Natural killer cell (primary cell): ENCODE measurements at regions not wholly inside any gene's neighbourhood (a gene's known extent, or its start where the extent isn't known, plus 50 kb on each side); places are given as distances from the start of the nearest gene placed in this dataset.

Source experiments
- ATAC-seq, 3 donors: fragments of 150-1000 bp in 2 of 3; fragments of 200-7000 bp in 1 of 3; cut with Tn5 transposase; 1 replicate in 1 of 3; 2 replicates in 2 of 3; pipeline ENCODE4 v1.10.0; 2021; ENCODE audit warnings: mild to moderate bottlenecking in 2 of 3, moderate library complexity in 2 of 3
- DNase-seq, 2 donors: peaks; one replicate each; pipeline versions ENCODE4 v3.0.0 to v3.0.0-alpha.2; 2013 to 2021; ENCODE audit warnings: mixed read lengths in 1 of 2
- H3K27ac ChIP-seq: one replicate; pipeline ENCODE4 v1.5.1; 2013; ENCODE audit warnings: mild to moderate bottlenecking, low read length
- H3K27me3 ChIP-seq: one replicate; pipeline ENCODE4 v1.6.1; 2013; ENCODE audit warnings: low read length; ENCODE audit not compliant: control insufficient read depth, insufficient read depth
- H3K36me3 ChIP-seq: one replicate; pipeline ENCODE4 v1.6.1; 2013; ENCODE audit warnings: low read length; ENCODE audit not compliant: control insufficient read depth, insufficient read depth
- H3K4me1 ChIP-seq: one replicate; pipeline ENCODE4 v1.6.1; 2013; ENCODE audit warnings: low read length; ENCODE audit not compliant: control insufficient read depth, insufficient read depth
- H3K4me3 ChIP-seq: one replicate; pipeline ENCODE4 v1.5.1; 2013; ENCODE audit warnings: low read length
- H3K9me3 ChIP-seq: one replicate; pipeline ENCODE4 v1.6.1; 2013; ENCODE audit warnings: low read length; ENCODE audit not compliant: control insufficient read depth, insufficient read depth
- H3K27ac Mint-ChIP-seq, 2 donors: one replicate each; pipeline ENCODE4 v1.8.0; 2022; ENCODE audit warnings: mild to moderate bottlenecking in 2 of 2, mixed read lengths in 2 of 2, moderate library complexity in 1 of 2
- H3K27me3 Mint-ChIP-seq, 2 donors: one replicate each; pipeline ENCODE4 v1.8.0; 2022; ENCODE audit warnings: low read depth in 2 of 2, mixed read lengths in 2 of 2
- H3K36me3 Mint-ChIP-seq: one replicate; pipeline ENCODE4 v1.8.0; 2022; ENCODE audit warnings: mixed read lengths
- H3K4me1 Mint-ChIP-seq, 2 donors: one replicate each; pipeline ENCODE4 v1.8.0; 2022; ENCODE audit warnings: mixed read lengths in 2 of 2
- H3K4me3 Mint-ChIP-seq: one replicate; pipeline ENCODE4 v1.8.0; 2022; ENCODE audit warnings: mild to moderate bottlenecking, moderate library complexity, mixed read lengths
- H3K9me3 Mint-ChIP-seq, 2 donors: one replicate each; pipeline ENCODE4 v1.8.0; 2022; ENCODE audit warnings: mixed read lengths in 2 of 2
- CTCF ChIP-seq: fragments of 200-600 bp; IDR thresholded peaks from one replicate; pipeline ENCODE4 v1.8.0; 2022; ENCODE audit warnings: antibody characterized with exemption
- WGBS: methylation state at CpG from one replicate; pipeline ENCODE4 v1.1.7; 2013; ENCODE audit warnings: missing lambda C conversion rate; ENCODE audit not compliant: insufficient coverage; 5-methylcytosine and 5-hydroxymethylcytosine counted together
- intact Hi-C: fragments of 100-400 bp; cut with micrococcal nuclease; formaldehyde crosslinking; loops from one replicate; pipeline ENCODE4 v1.14.2; 2022

- Histone ChIP-seq H3K9me3 (no peaks in the 10 kb centered on the region), H3K27me3 (no peaks in the 10 kb centered on the region), H3K4me1 (no peaks in the 10 kb centered on the region), H3K27ac (no peak overlapping the region), H3K4me3 (no peak overlapping the region), H3K36me3 (no peaks in the 10 kb centered on the region)
- no peak for ATAC-seq
- no peaks in the 10 kb centered on the region for H3K4me1 Mint-ChIP-seq
- no peak for DNase-seq
- TF ChIP-seq CTCF: no peak
- peaks cover 6 to 33% of the 10 kb centered on the region in 2 donors for H3K27me3 Mint-ChIP-seq
- no peak overlapping the region for H3K27ac Mint-ChIP-seq
- WGBS: 91% methylated on average over 16 of the region's 16 CpGs
- no peak overlapping the region for H3K4me3 Mint-ChIP-seq
- intact Hi-C loops: no loop called here
- H3K36me3 Mint-ChIP-seq: no peaks in the 10 kb centered on the region
- H3K9me3 Mint-ChIP-seq: no peaks in the 10 kb centered on the region
These were observed 140.2 kb upstream of the RPS6KA2 start for GRCh38 chr6:166767230-166767629.

- Mint-ChIP-seq H3K4me1 (no peaks in the 10 kb centered on the region), H3K27ac (no peak overlapping the region), H3K36me3 (no peaks in the 10 kb centered on the region), H3K27me3 (peaks cover 6 to 30% of the 10 kb centered on the region in 2 donors), H3K4me3 (no peak overlapping the region), H3K9me3 (no peaks in the 10 kb centered on the region)
- 82% methylated on average over 10 of the region's 10 CpGs for WGBS
- Histone ChIP-seq H3K9me3 (no peaks in the 10 kb centered on the region), H3K27ac (no peak overlapping the region), H3K36me3 (no peaks in the 10 kb centered on the region), H3K4me3 (no peak overlapping the region), H3K4me1 (no peaks in the 10 kb centered on the region), H3K27me3 (no peaks in the 10 kb centered on the region)
- intact Hi-C loops: no loop called here
- DNase-seq (no peak), ATAC-seq (no peak)
- no peak for TF ChIP-seq CTCF
These were observed 139.7 kb upstream of the RPS6KA2 start for GRCh38 chr6:166766769-166767168.

DNA sequence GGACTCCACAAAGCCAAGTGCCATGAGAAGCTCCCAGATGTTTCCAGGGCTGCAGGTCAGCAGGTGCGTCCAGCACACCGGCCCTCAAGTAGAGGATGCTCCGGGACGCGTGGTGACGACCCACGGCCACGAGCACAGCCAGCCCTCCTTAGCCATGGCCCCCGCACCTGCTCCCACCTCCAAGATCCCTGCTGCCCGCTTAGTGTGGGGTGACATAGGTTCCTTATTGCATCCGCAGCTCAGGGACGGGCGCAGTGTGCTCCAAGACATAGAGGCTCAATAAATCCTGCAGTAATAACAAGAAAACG lies 138.1 kb upstream of the RPS6KA2 start:
- Mint-ChIP-seq H3K27me3 (peaks cover 6 to 17% of the 10 kb centered on the region in 2 donors), H3K36me3 (no peaks in the 10 kb centered on the region), H3K4me1 (peaks cover 3% of the 10 kb centered on the region in 2 donors), H3K4me3 (no peak overlapping the region), H3K27ac (no peak overlapping the region), H3K9me3 (no peaks in the 10 kb centered on the region)
- Histone ChIP-seq H3K27ac (no peak overlapping the region), H3K27me3 (no peaks in the 10 kb centered on the region), H3K4me1 (peaks cover 5% of the 10 kb centered on the region), H3K9me3 (no peaks in the 10 kb centered on the region), H3K4me3 (no peak overlapping the region), H3K36me3 (no peaks in the 10 kb centered on the region)
- ATAC-seq (no peak), DNase-seq (no peak)
- intact Hi-C loops: no loop called here
- WGBS: 94% methylated on average over 14 of the region's 14 CpGs
- no peak for TF ChIP-seq CTCF

DNA sequence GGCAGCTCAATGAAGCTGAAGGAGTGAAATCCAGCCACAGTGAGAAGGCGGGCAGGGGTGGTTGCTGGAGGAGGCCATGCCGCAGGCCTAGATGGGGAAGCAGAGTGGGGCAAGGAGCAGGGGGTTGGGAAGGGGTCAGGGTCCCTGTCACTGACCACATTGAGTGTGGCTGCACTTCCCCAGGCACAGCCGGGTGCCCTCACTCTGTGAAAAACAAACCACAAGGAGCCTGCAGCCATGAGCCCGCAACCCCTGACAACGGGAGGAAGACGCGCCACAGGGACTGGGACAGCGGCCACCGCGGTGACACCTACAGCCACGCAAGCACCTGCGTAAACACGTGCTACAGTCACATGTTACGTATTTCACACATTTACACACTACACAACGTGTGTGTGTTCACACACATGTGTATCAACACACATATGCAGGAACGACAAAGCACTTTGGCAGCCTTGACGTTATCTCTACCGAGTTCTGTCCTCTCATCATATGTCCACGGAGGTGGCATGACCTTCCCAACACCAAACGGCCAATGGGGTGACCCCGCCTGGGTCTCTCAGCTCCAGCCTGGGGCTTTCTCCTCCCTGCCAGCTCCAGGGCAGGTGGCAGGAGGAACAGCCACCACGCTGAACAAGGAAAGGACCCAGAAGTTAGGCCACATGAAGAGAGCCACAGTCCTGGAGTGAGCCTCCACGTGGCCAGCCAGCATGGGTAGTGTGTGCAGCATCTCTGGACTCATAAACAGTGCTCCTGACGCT lies 137.6 kb upstream of the RPS6KA2 start:
- Histone ChIP-seq H3K36me3 (no peaks in the 10 kb centered on the region), H3K27ac (no peak overlapping the region), H3K4me3 (no peak overlapping the region), H3K9me3 (no peaks in the 10 kb centered on the region), H3K27me3 (no peaks in the 10 kb centered on the region), H3K4me1 (peaks cover 9% of the 10 kb centered on the region)
- no peak for DNase-seq
- no peak overlapping the region for H3K4me3 Mint-ChIP-seq
- H3K36me3 Mint-ChIP-seq: no peaks in the 10 kb centered on the region
- H3K9me3 Mint-ChIP-seq: no peaks in the 10 kb centered on the region
- intact Hi-C loops: no loop called here
- peaks cover 8% of the 10 kb centered on the region in 2 donors for H3K4me1 Mint-ChIP-seq
- 85% methylated on average over 24 of the region's 24 CpGs for WGBS
- TF ChIP-seq CTCF: no peak
- no peak overlapping the region for H3K27ac Mint-ChIP-seq
- ATAC-seq: no peak
- peaks cover 9 to 23% of the 10 kb centered on the region in 2 donors for H3K27me3 Mint-ChIP-seq
